ENCODE measurements at regions not wholly inside any gene's neighbourhood (a gene's known extent, or its start where the extent isn't known, plus 50 kb on each side); places are given as distances from the start of the nearest gene placed in this dataset.
"Not testable (repeated sequence)": the region's sequence is repeated elsewhere in the genome, so short reads cannot be mapped to it uniquely, and the experiment has no call there.

DNA sequence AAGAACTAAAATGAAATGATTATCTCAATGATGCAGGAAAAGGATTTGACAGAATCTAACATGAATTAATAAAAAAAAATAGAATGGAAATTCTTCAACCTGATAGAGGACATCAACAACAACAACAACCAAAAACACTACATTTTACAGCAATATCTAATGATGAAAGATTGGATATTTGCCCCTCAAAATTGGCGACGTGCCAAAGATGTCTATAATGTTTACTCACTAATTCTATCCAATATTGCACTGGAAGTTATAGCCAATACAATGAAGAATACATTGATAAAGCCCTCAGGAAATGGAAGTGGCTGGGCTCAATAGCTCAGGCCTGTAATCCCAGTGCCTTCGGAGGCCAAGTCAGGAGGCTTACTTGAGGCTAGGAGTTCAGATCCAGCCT is 99.4 kb upstream of the ANTXRL start:
- DNase-seq (ENCODE audit: missing footprints); intact Hi-C loops (cut with DNase I); ATAC-seq: not testable (repeated sequence)

DNA sequence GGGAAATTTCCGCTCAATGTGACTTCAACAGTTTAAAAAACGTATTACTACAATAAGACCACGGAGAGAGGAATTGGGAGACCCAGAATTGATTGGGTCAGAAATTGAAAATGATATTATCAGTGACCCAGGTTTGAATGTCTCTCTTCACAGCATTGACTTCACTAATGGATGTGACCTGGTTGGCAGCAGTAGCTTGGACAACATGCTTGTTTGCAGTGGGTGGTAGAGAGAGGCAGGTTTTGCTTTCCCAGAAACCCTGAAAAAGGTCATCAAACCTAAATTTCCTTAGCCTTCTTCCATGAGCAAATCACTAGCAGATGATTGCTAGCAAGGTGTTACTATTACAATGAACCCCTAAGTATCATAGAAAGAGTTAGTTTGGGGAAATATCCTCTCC is 89.7 kb upstream of the ANTXRL start:
- DNase-seq (ENCODE audit: missing footprints) = no peak
- intact Hi-C loops (cut with DNase I) = no loop called here
- ATAC-seq = no peak

- intact Hi-C loops (cut with DNase I) = no loop called here
- no peak for DNase-seq (ENCODE audit: missing footprints)
- no peak for ATAC-seq
These were observed 88.3 kb upstream of the ANTXRL start for GRCh38 chr10:46198516-46198915.

DNA sequence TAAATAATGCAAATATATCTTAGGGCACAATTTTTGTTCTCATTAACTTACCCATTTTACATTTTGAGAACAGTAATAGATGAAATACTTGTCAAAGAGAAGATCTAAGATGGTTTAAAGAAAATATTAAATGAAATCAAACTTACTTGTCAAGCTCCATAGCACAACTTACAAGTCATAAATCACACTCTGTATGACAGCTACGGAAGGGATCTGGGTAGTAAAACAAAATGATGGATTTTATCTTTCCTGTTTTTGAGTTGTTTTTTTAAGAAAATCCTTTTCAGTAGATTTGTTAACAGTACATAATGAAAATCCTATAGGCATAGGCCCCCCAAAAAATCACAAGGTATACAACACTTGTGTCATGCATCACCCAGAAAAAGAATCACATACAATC is 84.4 kb upstream of the ANTXRL start:
- DNase-seq (ENCODE audit: missing footprints); ATAC-seq; intact Hi-C loops (cut with DNase I): not testable (repeated sequence)

DNA sequence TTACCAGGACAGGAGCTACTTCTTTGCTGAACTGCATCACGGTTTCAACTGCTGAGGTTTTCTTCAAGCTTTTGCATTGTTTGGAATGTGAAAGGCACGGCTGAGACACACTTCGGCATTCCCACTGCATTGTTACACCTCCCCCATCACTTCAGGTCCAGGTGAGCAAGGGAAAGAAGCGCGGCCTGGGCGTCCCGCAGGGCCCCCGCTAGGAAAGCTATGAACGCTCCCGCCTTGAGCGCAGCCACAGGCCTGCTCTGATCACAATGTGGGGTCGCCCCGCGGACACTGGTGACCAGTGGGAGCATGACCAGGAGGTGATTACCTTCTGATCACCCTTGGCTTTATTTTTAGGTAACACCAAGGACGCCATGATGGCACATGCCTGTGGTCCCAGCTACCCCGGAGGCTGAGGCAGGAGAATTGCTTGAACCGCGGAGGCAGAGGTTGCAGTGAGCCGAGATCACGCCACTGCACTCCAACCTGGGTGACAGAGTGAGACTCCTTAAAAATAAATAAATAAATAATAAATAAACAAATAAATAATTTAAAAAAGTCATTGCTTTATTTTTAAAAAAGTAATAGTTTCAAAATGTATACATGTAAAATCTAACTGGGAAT is 82.2 kb upstream of the ANTXRL start:
- intact Hi-C loops (cut with DNase I); ATAC-seq; DNase-seq (ENCODE audit: missing footprints): not testable (repeated sequence)

DNA sequence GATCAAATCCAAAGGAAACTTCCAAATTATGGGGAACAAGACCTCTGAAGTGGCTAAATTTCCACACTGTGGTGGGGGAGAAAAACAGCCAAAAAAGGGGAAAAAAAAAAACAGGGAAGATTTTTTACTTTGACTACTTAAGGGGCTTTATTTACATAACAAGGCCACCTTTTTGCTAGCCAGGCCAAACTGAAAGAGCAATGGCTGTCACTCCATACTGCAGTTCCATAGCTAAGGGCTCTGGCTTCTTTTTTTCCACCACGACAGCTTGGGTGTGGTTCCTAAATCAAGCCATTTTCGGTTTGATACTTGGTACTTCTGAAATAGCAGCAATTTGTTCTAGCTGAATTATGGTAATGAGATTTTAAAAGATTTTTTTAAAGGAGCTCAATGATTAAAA is 76.4 kb upstream of the ANTXRL start:
- ATAC-seq; DNase-seq (ENCODE audit: missing footprints); intact Hi-C loops (cut with DNase I): not testable (repeated sequence)

DNA sequence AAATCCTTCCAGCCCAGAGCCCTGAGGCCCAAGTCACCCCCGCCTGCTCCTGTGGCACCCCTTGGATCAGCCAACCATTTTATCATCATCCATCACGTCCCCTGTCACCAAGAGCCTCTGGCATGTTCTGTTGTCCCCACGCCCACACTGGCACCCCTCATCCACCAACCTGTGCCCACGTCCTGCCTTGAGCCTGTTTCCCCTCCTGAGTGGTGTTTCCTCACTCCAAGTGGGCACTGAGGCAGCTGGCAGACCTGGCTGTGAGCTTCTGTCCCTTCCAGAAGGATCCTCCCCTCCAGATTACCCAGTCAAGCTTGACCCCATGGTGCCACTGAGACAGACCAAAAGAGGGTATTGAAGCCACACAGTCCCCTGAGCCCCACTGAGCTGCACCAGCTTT is 71.4 kb upstream of the ANTXRL start:
- DNase-seq (ENCODE audit: missing footprints) (no peak), ATAC-seq (no peak)
- intact Hi-C loops (cut with DNase I) = no loop called here

DNA sequence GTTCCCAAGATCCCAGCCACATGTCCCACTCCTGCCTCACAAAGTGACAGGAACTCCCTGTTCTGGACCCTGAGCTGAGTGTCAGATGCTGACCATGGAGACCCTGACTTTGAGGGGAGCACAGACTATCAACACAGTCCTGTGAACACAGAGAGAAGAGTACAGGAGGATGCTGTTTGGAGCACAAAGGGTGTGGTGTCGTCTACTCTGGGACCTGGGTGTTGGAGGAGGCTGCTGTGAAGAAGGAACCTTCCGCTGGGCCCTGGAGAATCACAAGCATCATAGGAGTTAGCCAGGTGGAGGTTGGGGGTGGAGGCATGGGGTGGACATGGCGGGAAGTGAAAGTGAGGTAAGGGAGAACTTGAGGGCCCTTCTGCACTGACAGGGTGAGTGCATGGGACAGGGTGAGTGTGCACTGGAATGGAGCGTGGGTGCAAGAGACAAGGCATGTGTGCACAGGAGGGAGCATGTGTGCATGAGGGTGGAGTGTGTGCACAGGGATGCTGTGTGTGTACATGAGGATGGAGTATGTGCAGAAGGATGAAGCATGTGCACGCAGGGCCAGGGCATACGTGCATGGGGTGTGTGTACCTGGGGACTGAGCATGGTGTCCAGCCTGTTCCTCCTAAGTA is 70.7 kb upstream of the ANTXRL start:
- ATAC-seq (no peak), DNase-seq (ENCODE audit: missing footprints) (no peak)
- intact Hi-C loops (cut with DNase I) = no loop called here

DNA sequence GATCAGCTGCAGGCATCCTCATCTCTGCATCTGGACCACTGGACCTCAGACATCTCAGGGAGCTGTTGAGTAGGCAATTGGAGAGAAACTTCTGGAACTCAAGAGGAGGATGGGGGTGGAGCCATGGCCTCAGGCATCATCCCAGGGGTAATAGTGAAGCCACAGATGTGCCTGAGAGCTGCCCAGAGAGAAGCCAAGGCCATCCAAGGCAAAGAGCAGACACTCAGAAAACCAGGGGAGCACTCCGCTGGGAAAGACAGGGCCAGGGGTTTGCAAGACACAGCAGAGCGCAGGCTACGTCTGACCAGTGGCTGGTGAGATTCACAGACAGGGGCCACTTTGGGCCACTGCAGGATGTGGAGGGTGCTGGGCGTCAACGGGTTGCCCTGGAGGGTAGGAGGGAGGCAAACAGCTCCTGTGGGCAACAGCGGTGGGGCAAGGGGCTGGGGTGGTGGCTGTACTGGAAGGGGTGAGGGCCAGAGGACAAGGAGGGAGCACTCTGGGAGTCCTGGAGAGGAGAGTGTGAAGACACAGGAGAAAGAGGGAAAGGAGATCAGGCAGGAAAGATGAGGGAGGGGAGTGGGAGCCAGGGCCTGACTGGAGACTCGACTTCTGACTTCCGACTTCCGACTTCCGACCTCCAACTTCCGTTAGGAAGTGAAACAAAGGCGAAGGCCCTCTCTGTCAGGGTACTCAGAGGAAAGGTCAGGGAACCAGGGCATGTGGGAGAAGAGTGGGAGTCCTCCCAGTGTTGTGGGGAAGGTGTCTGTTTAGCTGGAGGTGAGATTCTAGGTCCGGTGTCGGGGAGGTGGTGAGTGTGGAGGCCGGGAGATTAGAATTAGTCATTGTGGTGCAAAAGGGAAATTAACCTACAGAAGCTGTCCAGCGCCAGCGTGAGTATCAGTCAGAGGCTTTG is 69.7 kb upstream of the ANTXRL start:
- intact Hi-C loops (cut with DNase I) = no loop called here
- DNase-seq (ENCODE audit: missing footprints) (no peak), ATAC-seq (no peak)

GRCh38 chr10:46217752-46218453 is 68.9 kb upstream of the ANTXRL start:
- intact Hi-C loops (cut with DNase I) = no loop called here
- no peak for DNase-seq (ENCODE audit: missing footprints)
- no peak for ATAC-seq

- DNase-seq (ENCODE audit: missing footprints) (no peak), ATAC-seq (no peak)
- intact Hi-C loops (cut with DNase I) = no loop called here
These were observed 67.9 kb upstream of the ANTXRL start for GRCh38 chr10:46218921-46219320.

DNA sequence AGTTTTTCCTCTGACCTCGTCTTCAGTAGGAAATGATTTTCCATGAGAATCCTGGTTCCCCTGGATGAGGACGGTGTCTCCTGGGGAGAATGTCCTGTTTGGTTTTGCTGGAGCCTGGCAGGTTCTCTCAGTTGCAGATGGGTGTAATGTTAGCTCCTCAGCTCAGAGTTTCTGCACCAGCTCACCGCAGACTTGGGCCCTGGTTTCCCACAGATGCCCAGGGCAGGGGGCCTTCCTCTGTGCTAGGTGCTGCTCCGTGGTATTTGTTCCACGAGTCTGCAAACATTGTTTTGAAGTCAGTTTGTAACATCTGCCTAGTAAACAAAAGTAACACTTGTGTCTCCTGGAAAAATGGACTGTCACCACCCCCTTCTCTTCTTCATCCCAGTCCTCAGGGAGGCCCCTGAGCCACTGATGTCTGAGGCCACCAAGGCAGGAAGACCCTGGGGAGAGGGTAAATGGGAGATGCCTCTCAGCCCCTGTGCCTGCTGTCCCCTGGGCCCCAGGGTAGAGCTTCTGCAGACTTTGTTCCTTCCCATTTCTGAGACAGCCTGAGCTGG is 67.3 kb upstream of the ANTXRL start:
- intact Hi-C loops (cut with DNase I); DNase-seq (ENCODE audit: missing footprints); ATAC-seq: not testable (repeated sequence)

GRCh38 chr10:46220187-46220586 is 66.6 kb upstream of the ANTXRL start:
- ATAC-seq (no peak), DNase-seq (ENCODE audit: missing footprints) (no peak)
- intact Hi-C loops (cut with DNase I) = no loop called here

GRCh38 chr10:46220872-46221538 is 65.8 kb upstream of the ANTXRL start:
- DNase-seq (ENCODE audit: missing footprints) = no peak
- intact Hi-C loops (cut with DNase I) = no loop called here
- no peak for ATAC-seq

- intact Hi-C loops (cut with DNase I) = no loop called here
These were observed 64.3 kb upstream of the ANTXRL start for GRCh38 chr10:46222364-46222935.

GRCh38 chr10:46223064-46223480 is 63.7 kb upstream of the ANTXRL start:
- DNase-seq (ENCODE audit: missing footprints) (no peak), ATAC-seq (no peak)
- intact Hi-C loops (cut with DNase I) = no loop called here

More at GRCh38 chr10:46222364-46222935, 64.3 kb upstream of the ANTXRL start:
- DNase-seq (ENCODE audit: missing footprints) (no peak), ATAC-seq (no peak)

DNA sequence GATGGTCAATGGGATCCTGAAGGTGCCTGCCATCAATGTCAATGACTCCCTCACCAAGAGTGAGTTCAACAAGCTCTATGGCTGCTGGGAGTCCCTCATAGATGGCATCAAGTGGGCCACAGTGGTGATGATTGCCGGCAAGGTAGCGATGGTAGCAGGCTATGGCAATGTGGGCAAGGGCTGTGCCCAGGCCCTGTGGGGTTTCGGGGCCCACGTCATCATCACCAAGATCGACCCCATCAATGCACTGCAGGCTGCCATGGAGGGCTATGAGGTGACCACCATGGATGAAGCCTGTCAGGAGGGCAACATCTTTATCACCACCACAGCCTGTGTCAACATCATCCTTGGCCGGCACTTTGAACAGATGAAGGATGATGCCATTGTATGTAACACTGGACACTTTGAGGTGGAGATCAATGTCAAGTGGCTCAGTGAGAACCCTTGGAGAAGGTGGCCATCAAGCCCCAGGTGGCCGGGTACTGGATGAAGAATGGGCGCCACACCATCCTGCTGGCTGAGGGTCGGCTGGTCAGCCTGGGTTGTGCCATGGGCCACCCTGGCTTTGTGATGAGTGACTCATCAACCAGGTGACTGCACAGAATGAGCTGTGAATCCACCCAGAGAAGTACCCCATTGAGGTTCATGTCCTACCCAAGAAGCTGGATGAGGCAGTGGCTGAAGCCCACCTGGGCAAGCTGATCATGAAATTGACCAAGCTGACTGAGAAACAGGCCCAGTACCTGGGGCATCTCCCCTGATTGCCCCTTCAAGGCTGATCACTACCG is 63.0 kb upstream of the ANTXRL start:
- intact Hi-C loops (cut with DNase I) = no loop called here
- no peak for DNase-seq (ENCODE audit: missing footprints)
- ATAC-seq = no peak

DNA sequence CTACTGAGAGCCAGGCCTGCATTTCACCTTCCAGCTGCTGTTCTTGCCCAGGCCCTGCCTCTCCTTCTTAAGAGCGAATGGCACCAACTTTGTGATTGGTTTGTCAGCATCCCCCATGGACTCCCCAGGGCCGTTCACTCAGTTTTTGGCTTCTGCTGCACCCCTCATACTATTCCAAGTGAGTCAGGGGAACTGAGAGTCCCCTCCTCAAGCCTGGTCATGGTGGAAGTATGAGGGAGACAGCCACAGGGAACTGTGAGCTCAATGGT is 62.4 kb upstream of the ANTXRL start:
- no peak for DNase-seq (ENCODE audit: missing footprints)
- intact Hi-C loops (cut with DNase I) = no loop called here
- ATAC-seq = no peak
